DMS153 treated with DMSO at 0.1 percent for 48 hours (cell line): ENCODE measurements at regions not wholly inside any gene's neighbourhood (a gene's known extent, or its start where the extent isn't known, plus 50 kb on each side); places are given as distances from the start of the nearest gene placed in this dataset.

Source experiments
- DNase-seq: peaks from one replicate; lab custom pipeline; 2025; ENCODE audit not compliant: unreplicated experiment; lab: John Stamatoyannopoulos, UW

- no peak for DNase-seq
Measured at GRCh38 chr13:22047082-22047784, 376.4 kb downstream of the FGF9 start.

- no peak for DNase-seq
Measured at GRCh38 chr13:22047785-22048104, 376.9 kb downstream of the FGF9 start.

GRCh38 chr13:22049384-22049783 is 378.5 kb downstream of the FGF9 start:
- DNase-seq: no peak

- no peak for DNase-seq
Measured at GRCh38 chr13:22050951-22051563, 380.2 kb downstream of the FGF9 start.

GRCh38 chr13:22053053-22053452 is 382.2 kb downstream of the FGF9 start:
- no peak for DNase-seq

- DNase-seq: no peak
Measured at GRCh38 chr13:22055259-22055658, 384.4 kb downstream of the FGF9 start.

- no peak for DNase-seq
Measured at GRCh38 chr13:22060187-22060586, 389.3 kb downstream of the FGF9 start.

GRCh38 chr13:22061371-22061805 is 390.5 kb downstream of the FGF9 start:
- no peak for DNase-seq

GRCh38 chr13:22061806-22062391 is 391.0 kb downstream of the FGF9 start:
- DNase-seq: no peak

- DNase-seq: no peak
Measured at GRCh38 chr13:22062478-22063205, 391.8 kb downstream of the FGF9 start.

GRCh38 chr13:22063416-22064124 is 392.7 kb downstream of the FGF9 start:
- no peak for DNase-seq

- DNase-seq: no peak
Measured at GRCh38 chr13:22064854-22065620, 394.2 kb downstream of the FGF9 start.

GRCh38 chr13:22073718-22074117 is 402.8 kb downstream of the FGF9 start:
- no peak for DNase-seq

GRCh38 chr13:22074403-22074802 is 403.5 kb downstream of the FGF9 start:
- DNase-seq: no peak

- no peak for DNase-seq
Measured at GRCh38 chr13:22076658-22077057, 405.8 kb downstream of the FGF9 start.

GRCh38 chr13:22077205-22077683 is 406.4 kb downstream of the FGF9 start:
- DNase-seq: no peak

- DNase-seq: no peak
Measured at GRCh38 chr13:22077764-22078163, 406.9 kb downstream of the FGF9 start.

- DNase-seq: no peak
Measured at GRCh38 chr13:22079961-22080360, 409.1 kb downstream of the FGF9 start.

- peak; percentile 50 for DNase-seq
Measured at GRCh38 chr13:22080832-22081231, 410.0 kb downstream of the FGF9 start.

- DNase-seq: peak; percentile 36
Measured at GRCh38 chr13:22081430-22081829, 410.6 kb downstream of the FGF9 start.
